Prostate gland (tissue), 2 donors: ENCODE measurements at regions not wholly inside any gene's neighbourhood (a gene's known extent, or its start where the extent isn't known, plus 50 kb on each side); places are given as distances from the start of the nearest gene placed in this dataset.

Source experiments
- CTCF ChIP-seq, 4 experiments: fragments of 200-600 bp in 2 of 4; fragments of 450-650 bp in 2 of 4; sonication (generic) in 2 of 4; IDR thresholded peaks; 1 replicate in 3 of 4; 2 replicates in 1 of 4; pipeline ENCODE4 v1.5.1; 2016 to 2019; ENCODE audit warnings: antibody characterized with exemption in 4 of 4, mild to moderate bottlenecking in 2 of 4, moderate library complexity in 2 of 4
- POLR2A ChIP-seq: fragments of 450-650 bp; IDR thresholded peaks from one replicate; pipeline ENCODE4 v1.6.1; 2016; ENCODE audit warnings: antibody characterized with exemption, mild to moderate bottlenecking
- POLR2AphosphoS5 ChIP-seq: sonication (generic); formaldehyde crosslinking; IDR thresholded peaks from one replicate; pipeline ENCODE4 v1.6.1; 2017; ENCODE audit warnings: antibody characterized with exemption

GRCh38 chr14:21915826-21916225 is 242.2 kb upstream of the OR4E1 start:
- no peak for TF ChIP-seq CTCF (IDR thresholded peaks at IDR 0.05)
- no peak for TF ChIP-seq POLR2A
- TF ChIP-seq POLR2AphosphoS5: peak; percentile 78
